ENCODE measurements at regions not wholly inside any gene's neighbourhood (a gene's known extent, or its start where the extent isn't known, plus 50 kb on each side); places are given as distances from the start of the nearest gene placed in this dataset.

- Mint-ChIP-seq H3K36me3 (ENCODE audit: low read depth) (no peaks in the 10 kb centered on the region), H3K27me3 (peaks cover 5% of the 10 kb centered on the region), H3K4me1 (ENCODE audit: low read depth) (no peaks in the 10 kb centered on the region), H3K4me3 (no peak overlapping the region), H3K27ac (no peak overlapping the region), H3K9me3 (no peaks in the 10 kb centered on the region)
- DNase-seq = no peak
- TF ChIP-seq CTCF (IDR thresholded peaks at IDR 0.05) = no peak
- no peaks in the 10 kb centered on the region for H3K27me3 ChIP-seq (ENCODE audit: control insufficient read depth in 1 of 2, insufficient read depth in 2 of 2, low read length in 2 of 2)
- intact Hi-C loops (cut with DNase I, micrococcal nuclease) = no loop called here
- H3K4me1 ChIP-seq (ENCODE audit: insufficient read depth, low read length) = no peaks in the 10 kb centered on the region
- ATAC-seq (ENCODE audit: poor library complexity) = no peak
- no peaks in the 10 kb centered on the region for H3K36me3 ChIP-seq (ENCODE audit: insufficient read depth, low read length)
- H3K9me3 ChIP-seq (ENCODE audit: control insufficient read depth in 1 of 2, insufficient read depth in 1 of 2, low read length in 2 of 2) = no peaks in the 10 kb centered on the region
- no peak overlapping the region for H3K4me3 ChIP-seq (ENCODE audit: low read length)
- H3K27ac ChIP-seq (ENCODE audit: low read depth in 1 of 2, low read length in 2 of 2) = no peak overlapping the region
- POLR2A ChIA-PET = no interaction called here
- CTCF ChIA-PET = no interaction called here
Observed at GRCh38 chr6:84525907-84526306, 238.5 kb downstream of the TBX18 start.

GRCh38 chr6:84524636-84525035, 239.8 kb downstream of the TBX18 start:
- H3K4me3 Mint-ChIP-seq = no peak overlapping the region
- no peak for TF ChIP-seq CTCF (IDR thresholded peaks at IDR 0.05)
- no peaks in the 10 kb centered on the region for H3K36me3 ChIP-seq (ENCODE audit: insufficient read depth, low read length)
- no peaks in the 10 kb centered on the region for H3K4me1 Mint-ChIP-seq (ENCODE audit: low read depth)
- ChIA-PET POLR2A (no interaction called here), CTCF (no interaction called here)
- H3K9me3 Mint-ChIP-seq = no peaks in the 10 kb centered on the region
- ATAC-seq (ENCODE audit: poor library complexity) = no peak
- DNase-seq = no peak
- H3K4me3 ChIP-seq (ENCODE audit: low read length) = no peak overlapping the region
- H3K27me3 ChIP-seq (ENCODE audit: control insufficient read depth in 1 of 2, insufficient read depth in 2 of 2, low read length in 2 of 2) = no peaks in the 10 kb centered on the region
- no peaks in the 10 kb centered on the region for H3K27me3 Mint-ChIP-seq
- H3K27ac ChIP-seq (ENCODE audit: low read depth in 1 of 2, low read length in 2 of 2) = no peak overlapping the region
- no peak overlapping the region for H3K27ac Mint-ChIP-seq
- H3K4me1 ChIP-seq (ENCODE audit: insufficient read depth, low read length) = no peaks in the 10 kb centered on the region
- H3K9me3 ChIP-seq (ENCODE audit: control insufficient read depth in 1 of 2, insufficient read depth in 1 of 2, low read length in 2 of 2) = no peaks in the 10 kb centered on the region
- intact Hi-C loops (cut with DNase I, micrococcal nuclease) = no loop called here
- H3K36me3 Mint-ChIP-seq (ENCODE audit: low read depth) = no peaks in the 10 kb centered on the region

- ChIA-PET CTCF (no interaction called here), POLR2A (no interaction called here)
- H3K27me3 Mint-ChIP-seq = no peaks in the 10 kb centered on the region
- TF ChIP-seq CTCF (IDR thresholded peaks at IDR 0.05) = no peak
- no peak overlapping the region for H3K4me3 ChIP-seq (ENCODE audit: low read length)
- no peak overlapping the region for H3K27ac Mint-ChIP-seq
- intact Hi-C loops (cut with DNase I, micrococcal nuclease) = no loop called here
- DNase-seq (no peak), ATAC-seq (ENCODE audit: poor library complexity) (no peak)
- H3K27me3 ChIP-seq (ENCODE audit: control insufficient read depth in 1 of 2, insufficient read depth in 2 of 2, low read length in 2 of 2) = no peaks in the 10 kb centered on the region
- H3K9me3 Mint-ChIP-seq = no peaks in the 10 kb centered on the region
- no peak overlapping the region for H3K27ac ChIP-seq (ENCODE audit: low read depth in 1 of 2, low read length in 2 of 2)
- no peaks in the 10 kb centered on the region for H3K9me3 ChIP-seq (ENCODE audit: control insufficient read depth in 1 of 2, insufficient read depth in 1 of 2, low read length in 2 of 2)
- H3K4me1 ChIP-seq (ENCODE audit: insufficient read depth, low read length) = no peaks in the 10 kb centered on the region
- H3K36me3 Mint-ChIP-seq (ENCODE audit: low read depth) = no peaks in the 10 kb centered on the region
- no peaks in the 10 kb centered on the region for H3K4me1 Mint-ChIP-seq (ENCODE audit: low read depth)
- H3K4me3 Mint-ChIP-seq = no peak overlapping the region
- no peaks in the 10 kb centered on the region for H3K36me3 ChIP-seq (ENCODE audit: insufficient read depth, low read length)
Observed at GRCh38 chr6:84522135-84522549, 242.3 kb downstream of the TBX18 start.
